ENCODE measurements at regions not wholly inside any gene's neighbourhood (a gene's known extent, or its start where the extent isn't known, plus 50 kb on each side); places are given as distances from the start of the nearest gene placed in this dataset.

GRCh38 chr2:172230889-172231401 lies 128.2 kb upstream of the DLX2 start:
- Histone ChIP-seq H2AFZ (ENCODE audit: low read length) (no peak overlapping the region), H3K27me3 (ENCODE audit: control insufficient read depth, insufficient read depth, low read length) (no peaks in the 10 kb centered on the region), H4K20me1 (ENCODE audit: control insufficient read depth, extremely low read depth, insufficient read depth, low read length) (no peaks in the 10 kb centered on the region), H3K9me3 (ENCODE audit: control insufficient read depth, insufficient read depth, low read depth, low read length) (no peaks in the 10 kb centered on the region), H3K9ac (ENCODE audit: insufficient read depth, low read length) (no peak overlapping the region), H3K27ac (ENCODE audit: insufficient read depth, low read length) (no peak overlapping the region), H3K4me2 (ENCODE audit: extremely low read depth, insufficient read depth, low read length) (no peak overlapping the region), H3K4me3 (replicated peaks in 1 of 4; ENCODE audit: control extremely low read depth in 1 of 4, insufficient read depth in 1 of 4, low read depth in 3 of 4, low read length in 4 of 4) (no peak overlapping the region), H3K4me1 (ENCODE audit: control insufficient read depth, extremely low read depth, insufficient read depth, low read length) (peaks cover 16% of the 10 kb centered on the region), H3K36me3 (ENCODE audit: control insufficient read depth, insufficient read depth, low read length) (no peaks in the 10 kb centered on the region), H3K79me2 (ENCODE audit: control insufficient read depth, insufficient read depth, low read length) (no peaks in the 10 kb centered on the region)
- DNase-seq (ENCODE audit: low read depth in 2 of 2) = peak in 1 of 2 donors; percentile 56
- TF ChIP-seq EZH2 (IDR thresholded peaks at IDR 0.05; ENCODE audit: low read length, missing control alignments) (no peak), CTCF (conservative IDR thresholded peaks at IDR 0.05 in 1 of 2, IDR thresholded peaks at IDR 0.05 in 1 of 2; ENCODE audit: low read depth in 1 of 2, low read length in 2 of 2) (no peak)

GRCh38 chr2:172231508-172231907 lies 128.8 kb upstream of the DLX2 start:
- Histone ChIP-seq H3K9me3 (ENCODE audit: control insufficient read depth, insufficient read depth, low read depth, low read length) (no peaks in the 10 kb centered on the region), H2AFZ (ENCODE audit: low read length) (no peak overlapping the region), H4K20me1 (ENCODE audit: control insufficient read depth, extremely low read depth, insufficient read depth, low read length) (no peaks in the 10 kb centered on the region), H3K4me2 (ENCODE audit: extremely low read depth, insufficient read depth, low read length) (no peak overlapping the region), H3K4me1 (ENCODE audit: control insufficient read depth, extremely low read depth, insufficient read depth, low read length) (peaks cover 16% of the 10 kb centered on the region), H3K27ac (ENCODE audit: insufficient read depth, low read length) (no peak overlapping the region), H3K79me2 (ENCODE audit: control insufficient read depth, insufficient read depth, low read length) (no peaks in the 10 kb centered on the region), H3K27me3 (ENCODE audit: control insufficient read depth, insufficient read depth, low read length) (no peaks in the 10 kb centered on the region), H3K4me3 (replicated peaks in 1 of 4; ENCODE audit: control extremely low read depth in 1 of 4, insufficient read depth in 1 of 4, low read depth in 3 of 4, low read length in 4 of 4) (no peak overlapping the region), H3K9ac (ENCODE audit: insufficient read depth, low read length) (no peak overlapping the region), H3K36me3 (ENCODE audit: control insufficient read depth, insufficient read depth, low read length) (no peaks in the 10 kb centered on the region)
- DNase-seq (ENCODE audit: low read depth in 2 of 2) = no peak
- TF ChIP-seq EZH2 (IDR thresholded peaks at IDR 0.05; ENCODE audit: low read length, missing control alignments) (no peak), CTCF (conservative IDR thresholded peaks at IDR 0.05 in 1 of 2, IDR thresholded peaks at IDR 0.05 in 1 of 2; ENCODE audit: low read depth in 1 of 2, low read length in 2 of 2) (no peak)

- TF ChIP-seq CTCF (conservative IDR thresholded peaks at IDR 0.05 in 1 of 2, IDR thresholded peaks at IDR 0.05 in 1 of 2; ENCODE audit: low read depth in 1 of 2, low read length in 2 of 2) = no peak
- no peak for TF ChIP-seq EZH2 (IDR thresholded peaks at IDR 0.05; ENCODE audit: low read length, missing control alignments)
- Histone ChIP-seq H4K20me1 (ENCODE audit: control insufficient read depth, extremely low read depth, insufficient read depth, low read length) (no peaks in the 10 kb centered on the region), H3K79me2 (ENCODE audit: control insufficient read depth, insufficient read depth, low read length) (no peaks in the 10 kb centered on the region), H2AFZ (ENCODE audit: low read length) (no peak overlapping the region), H3K27me3 (ENCODE audit: control insufficient read depth, insufficient read depth, low read length) (no peaks in the 10 kb centered on the region), H3K9me3 (ENCODE audit: control insufficient read depth, insufficient read depth, low read depth, low read length) (no peaks in the 10 kb centered on the region), H3K27ac (ENCODE audit: insufficient read depth, low read length) (no peak overlapping the region), H3K9ac (ENCODE audit: insufficient read depth, low read length) (no peak overlapping the region), H3K4me1 (ENCODE audit: control insufficient read depth, extremely low read depth, insufficient read depth, low read length) (peaks cover 16% of the 10 kb centered on the region), H3K4me2 (ENCODE audit: extremely low read depth, insufficient read depth, low read length) (peak overlapping the region; percentile 23), H3K36me3 (ENCODE audit: control insufficient read depth, insufficient read depth, low read length) (no peaks in the 10 kb centered on the region), H3K4me3 (replicated peaks in 1 of 4; ENCODE audit: control extremely low read depth in 1 of 4, insufficient read depth in 1 of 4, low read depth in 3 of 4, low read length in 4 of 4) (no peak overlapping the region)
- DNase-seq (ENCODE audit: low read depth in 2 of 2) = peak in 1 of 2 donors; percentile 47
These were observed 130.2 kb upstream of the DLX2 start for GRCh38 chr2:172232708-172233396.
